Activated CD4-positive, alpha-beta T cell treated with anti-CD3 and anti-CD28 coated beads, Interleukin-2, Interleukin-6, amounts not matched to agents 100 ng/mL and 50 ng/mL, durations not matched to agents 16 hours and 8 hours (primary cell): ENCODE measurements at regions not wholly inside any gene's neighbourhood (a gene's known extent, or its start where the extent isn't known, plus 50 kb on each side); places are given as distances from the start of the nearest gene placed in this dataset.

Experiments used
- DNase-seq: peaks from one replicate; pipeline ENCODE4 v3.0.0-alpha.2; 2020

DNA sequence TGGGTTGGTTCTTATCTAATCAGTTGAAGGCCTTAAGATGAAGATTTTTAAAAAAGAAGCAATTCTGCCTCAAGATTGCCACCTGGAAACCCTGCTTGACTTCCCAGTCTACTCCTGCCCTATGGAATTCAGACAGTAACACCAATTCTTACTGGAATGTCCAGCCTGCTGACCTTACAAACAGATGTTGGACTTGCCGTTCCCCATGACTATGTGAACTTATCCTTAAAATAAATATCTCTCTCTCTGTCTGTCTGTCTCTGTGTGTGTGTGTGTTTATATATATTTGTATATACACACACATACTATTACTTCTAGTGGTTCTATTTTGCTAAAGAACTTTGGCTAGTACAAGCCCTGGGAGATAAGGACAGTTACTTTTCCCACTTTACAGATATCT is 675.3 kb downstream of the SLC4A3 start:
- DNase-seq, result no peak

DNA sequence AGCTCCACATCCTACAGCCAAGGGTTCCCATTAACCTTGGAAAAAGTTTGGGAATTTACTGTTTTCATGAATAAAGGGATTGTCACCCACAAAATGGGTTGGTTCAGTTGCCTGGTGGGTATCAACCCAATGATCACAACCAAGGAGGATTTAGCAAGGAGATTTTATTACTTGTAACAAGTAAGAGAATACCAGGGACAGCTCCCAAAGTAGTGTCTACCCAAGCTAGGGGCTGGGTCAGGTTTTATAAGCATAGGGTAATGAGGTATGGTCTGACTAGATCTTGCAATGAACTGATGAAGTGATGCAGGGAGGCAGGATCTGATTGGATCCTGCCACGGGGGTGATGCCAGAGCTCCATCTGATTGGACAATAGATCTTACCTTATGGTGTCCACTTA is 681.8 kb downstream of the SLC4A3 start:
- DNase-seq, result no peak

DNA sequence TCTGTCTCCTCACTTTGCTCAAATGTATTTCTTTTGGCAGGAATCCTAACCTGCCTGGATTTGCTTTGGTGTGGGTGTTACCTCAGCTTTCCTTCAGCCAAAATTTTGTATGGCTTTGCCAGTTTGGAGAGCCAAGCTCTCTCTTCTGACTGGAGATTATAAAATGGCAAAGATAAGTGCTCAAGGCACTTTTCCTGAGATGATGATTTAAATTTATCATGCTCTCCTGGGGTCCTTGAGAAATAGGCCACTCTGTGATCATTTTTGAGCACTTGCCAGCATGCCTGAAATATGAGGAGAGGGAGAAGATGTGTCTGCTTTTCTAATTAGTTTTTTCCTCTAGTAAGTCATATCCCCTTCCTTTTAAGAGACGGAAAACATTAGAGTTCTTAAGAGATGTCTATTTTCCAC is 683.0 kb downstream of the SLC4A3 start:
- DNase-seq, result no peak

DNA sequence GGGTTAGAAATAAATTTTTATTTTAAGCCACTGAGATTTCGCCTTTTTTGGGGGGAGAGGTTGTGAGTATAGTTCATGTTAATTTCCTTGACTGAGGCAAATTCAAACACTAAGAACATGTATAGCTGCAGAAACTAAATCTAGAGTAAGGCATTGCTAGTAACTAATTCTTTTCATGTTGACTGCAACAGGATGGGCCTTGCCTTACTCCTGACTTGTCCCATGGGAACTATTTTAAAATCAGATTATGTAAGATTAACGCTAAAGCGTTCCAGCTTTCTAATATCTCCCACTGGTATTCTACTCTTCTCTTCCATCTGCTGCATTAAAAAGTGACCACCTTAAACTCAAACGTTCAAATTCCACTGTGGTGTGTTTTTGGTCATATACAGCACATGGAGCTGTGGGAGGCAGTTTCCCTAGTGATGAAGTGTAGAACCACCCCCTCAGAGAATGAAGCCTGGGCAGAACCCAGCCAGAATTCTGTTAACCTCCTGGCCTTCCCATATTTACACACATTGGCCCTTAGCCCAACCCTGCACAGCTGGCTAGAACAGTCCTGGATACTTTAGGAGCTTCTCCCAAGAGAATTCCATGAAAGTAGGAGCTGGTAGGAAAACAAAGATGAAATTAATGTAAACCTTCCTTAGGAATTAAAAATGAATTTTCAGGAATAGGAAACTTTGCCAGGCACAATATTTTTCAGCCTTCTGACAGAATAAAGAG is 687.8 kb downstream of the SLC4A3 start:
- DNase-seq, result no peak

DNA sequence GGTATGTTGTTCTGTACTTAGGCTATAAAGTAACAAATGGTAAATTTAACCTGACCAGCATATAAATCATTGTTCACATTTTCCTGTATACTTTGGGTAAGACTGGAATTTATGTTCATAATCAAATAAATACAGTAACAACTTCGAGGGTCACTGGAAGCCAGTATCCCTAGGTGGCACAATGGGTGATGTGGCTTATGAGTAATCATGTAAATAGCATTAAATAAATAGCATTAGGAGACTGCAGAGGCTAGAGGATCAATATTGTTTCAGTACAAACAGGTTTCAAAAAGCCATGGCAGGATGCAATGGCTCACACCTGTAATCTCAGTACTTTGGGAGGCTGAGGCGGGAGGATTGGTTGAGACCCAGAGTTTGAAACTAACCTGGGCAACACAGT is 690.6 kb downstream of the SLC4A3 start:
- no peak for DNase-seq

DNA sequence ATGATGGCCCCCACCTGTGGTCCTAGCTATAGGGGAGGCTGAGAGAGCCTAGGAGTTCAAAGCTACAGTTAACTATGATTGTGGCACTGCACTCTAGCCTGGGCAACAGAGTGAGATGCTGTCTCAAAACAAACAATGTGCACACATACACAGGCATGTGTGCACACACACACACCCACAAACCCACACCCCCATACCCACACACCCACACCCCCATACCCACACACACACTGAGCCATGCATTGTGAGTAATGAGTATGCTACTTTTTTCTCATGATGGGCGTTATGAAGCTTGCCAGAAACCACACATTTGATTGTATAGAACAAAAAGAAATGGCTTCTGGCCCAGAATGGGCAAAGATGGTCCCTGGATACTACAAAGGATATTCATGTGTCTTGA is 691.1 kb downstream of the SLC4A3 start:
- no peak for DNase-seq

DNA sequence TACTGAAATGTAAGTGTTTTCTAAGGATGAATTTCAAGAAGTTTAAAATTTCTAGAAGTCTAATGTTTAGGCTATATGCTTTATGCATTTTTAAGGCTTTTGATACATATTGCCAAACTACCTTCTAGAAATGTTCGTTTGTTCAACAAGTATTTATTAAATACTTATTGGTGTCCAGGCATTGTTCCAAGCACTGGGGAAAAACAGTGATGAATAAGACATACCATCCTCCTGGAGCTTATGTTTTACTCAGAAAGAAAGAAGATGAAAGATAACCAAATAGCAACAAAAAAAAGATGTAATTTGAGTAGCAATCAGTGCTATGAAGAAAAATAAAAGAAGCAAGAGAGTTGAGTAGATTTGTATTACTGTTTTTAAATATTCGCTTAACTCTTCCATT is 692.9 kb downstream of the SLC4A3 start:
- DNase-seq, result no peak

DNA sequence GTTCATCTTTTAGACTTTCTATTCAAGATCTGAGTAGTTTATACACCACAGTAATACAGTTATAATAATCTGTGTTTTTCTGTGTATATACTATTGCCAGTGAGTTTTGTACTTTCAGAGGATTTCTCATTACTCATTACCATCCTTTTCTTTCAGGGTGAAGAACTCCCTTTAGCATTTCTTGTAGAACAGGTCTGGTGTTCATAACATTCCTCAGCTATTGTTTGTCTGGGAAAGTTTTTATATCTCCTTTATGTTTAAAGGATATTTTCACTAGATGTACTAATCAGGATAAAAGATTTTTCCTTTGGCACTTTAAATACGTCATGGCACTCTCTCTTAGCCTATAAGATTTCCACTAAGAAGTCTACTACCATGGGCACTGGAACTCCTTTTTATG is 705.5 kb downstream of the SLC4A3 start:
- DNase-seq, result no peak

DNA sequence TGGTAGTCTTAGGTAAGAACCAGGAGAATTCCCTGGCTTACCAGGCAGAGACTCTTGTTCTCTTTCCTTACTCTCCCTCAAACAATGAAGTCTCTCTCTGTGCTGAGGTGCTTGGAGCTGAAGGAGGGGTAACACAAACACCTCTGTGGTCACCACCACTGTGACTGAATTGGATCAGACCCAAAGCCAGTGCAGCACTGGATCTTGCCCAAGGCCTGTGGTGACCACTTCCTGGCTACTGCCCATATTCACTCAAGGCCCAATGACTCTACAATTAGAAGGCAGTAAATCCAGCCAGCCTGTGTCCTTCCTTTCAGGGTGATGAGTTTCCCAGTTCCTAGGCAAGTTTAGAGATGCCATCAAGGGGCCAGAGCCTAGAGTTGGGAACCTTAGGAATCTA is 706.8 kb downstream of the SLC4A3 start:
- no peak for DNase-seq

DNA sequence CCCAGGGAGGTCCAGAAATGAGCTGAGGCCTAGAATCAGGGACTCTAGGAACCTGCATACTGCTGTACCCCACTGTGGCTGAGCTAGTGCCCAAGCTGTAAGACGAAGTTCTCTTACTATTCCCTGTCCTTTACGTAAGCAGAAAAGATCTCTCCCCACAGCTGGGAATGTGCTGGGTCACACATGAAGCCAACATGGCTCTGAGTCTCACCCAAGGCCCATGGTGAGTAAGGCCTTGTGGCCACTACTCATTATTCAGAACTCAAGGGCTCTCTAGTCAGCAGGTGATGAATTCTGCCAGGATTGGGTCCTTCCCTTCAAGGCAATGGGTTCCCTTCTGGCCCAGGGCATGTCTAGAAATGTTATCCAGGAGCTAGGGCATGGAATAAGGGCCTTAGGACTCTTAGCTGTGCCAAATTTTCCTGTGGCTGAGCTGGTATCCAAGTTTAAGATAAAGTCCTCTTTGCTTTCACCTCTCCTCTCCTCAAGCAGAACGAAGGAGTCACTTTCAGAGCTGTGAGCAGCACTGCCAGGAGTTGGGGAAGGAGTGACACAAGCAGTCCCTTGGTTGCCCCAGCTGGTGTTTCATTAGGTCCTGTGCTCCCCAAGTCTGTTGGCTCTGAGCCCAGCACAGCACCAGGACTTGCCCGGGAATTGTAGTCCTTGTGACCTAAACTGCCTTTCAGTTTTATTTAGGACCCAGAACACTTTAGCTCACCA is 707.6 kb downstream of the SLC4A3 start:
- DNase-seq, result no peak

DNA sequence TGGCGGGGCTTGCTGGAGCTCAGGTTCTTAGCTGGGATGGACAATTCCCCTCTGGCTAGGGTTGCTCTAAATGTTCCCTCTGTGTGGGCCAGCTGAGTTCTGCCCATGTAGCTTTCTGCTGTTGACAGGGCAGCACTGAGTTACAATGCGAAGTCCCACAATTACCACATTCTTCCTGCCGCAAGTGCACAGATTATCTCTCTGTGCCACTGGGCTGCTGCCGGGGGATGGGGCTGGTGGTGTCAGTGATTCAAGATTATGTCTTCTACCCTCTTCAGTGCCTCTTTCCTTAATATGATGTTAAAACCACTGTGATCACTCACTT is 708.1 kb downstream of the SLC4A3 start:
- DNase-seq, result no peak

DNA sequence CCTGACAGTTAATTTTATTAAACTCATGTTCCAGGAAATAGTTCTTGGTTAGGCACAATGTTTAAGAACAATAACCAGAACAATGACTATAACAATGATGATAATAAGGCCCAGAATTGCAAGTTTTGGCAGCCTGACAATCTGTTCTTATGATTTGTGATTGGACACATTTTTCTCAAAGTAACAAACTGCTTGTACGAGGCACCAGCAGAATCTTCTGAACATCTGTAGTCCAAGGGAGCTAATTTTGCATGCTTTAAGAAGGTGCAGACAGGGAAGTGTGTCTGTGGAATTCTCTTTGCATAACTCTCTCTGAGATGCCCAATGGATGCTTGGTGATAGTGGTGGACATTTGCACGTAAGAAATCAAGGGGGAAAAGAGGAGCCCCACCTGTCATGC is 709.3 kb downstream of the SLC4A3 start:
- no peak for DNase-seq

DNA sequence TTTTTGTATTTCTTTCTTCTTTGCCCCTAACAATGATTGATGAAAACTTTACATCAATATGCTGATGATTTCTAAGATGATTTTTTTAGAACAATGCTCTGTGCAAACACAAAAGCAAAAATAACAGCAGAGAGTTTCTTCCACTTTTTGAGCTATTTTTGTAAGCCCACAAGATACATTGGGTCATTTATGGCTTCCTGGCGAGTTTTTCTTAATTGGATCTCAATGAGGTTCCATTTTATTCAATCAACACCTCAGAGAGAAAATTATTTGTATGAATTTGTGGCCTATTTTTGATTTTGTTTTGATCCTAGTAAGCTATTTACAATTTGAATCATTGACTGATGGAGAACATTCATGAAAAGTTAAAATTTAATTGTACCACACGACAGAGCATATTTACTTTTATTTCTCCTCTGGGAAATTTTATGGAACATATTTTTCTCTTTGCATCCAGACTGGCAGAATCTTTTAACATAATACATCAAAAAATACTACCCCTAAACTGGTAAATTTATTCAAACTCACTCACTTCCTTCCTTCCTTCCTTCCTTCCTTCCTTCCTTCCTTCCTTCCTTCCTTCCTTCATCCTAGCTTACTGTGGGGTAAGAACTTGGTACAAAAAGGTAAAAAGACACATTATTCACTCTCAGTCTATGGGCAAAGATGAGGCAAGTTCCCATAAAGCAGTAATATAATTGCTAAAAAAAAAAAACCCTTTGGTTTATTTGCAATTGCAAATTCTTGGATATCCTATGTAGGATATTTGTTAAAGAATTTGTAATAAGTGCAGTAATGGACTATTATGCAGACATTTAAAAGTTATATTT is 710.4 kb downstream of the SLC4A3 start:
- DNase-seq, result no peak

DNA sequence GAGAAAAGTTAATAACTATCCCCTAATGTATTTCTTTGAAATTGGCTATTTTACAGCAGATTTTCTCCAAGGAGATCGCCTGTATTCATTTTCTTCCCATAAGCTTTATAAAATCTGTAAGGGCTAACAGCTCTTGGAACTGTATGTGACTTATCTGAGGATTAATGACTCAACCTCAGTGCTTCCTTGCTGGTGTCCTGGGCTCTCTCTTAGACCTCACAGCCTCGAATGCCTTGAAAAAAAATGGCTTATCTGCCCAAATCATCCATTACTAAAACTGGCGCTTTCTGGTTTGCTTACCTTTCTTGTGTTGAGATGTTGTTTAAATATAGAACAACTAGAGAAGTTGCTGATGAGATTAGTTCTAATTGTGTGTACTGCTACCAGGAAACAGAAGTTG is 713.6 kb downstream of the SLC4A3 start:
- no peak for DNase-seq

DNA sequence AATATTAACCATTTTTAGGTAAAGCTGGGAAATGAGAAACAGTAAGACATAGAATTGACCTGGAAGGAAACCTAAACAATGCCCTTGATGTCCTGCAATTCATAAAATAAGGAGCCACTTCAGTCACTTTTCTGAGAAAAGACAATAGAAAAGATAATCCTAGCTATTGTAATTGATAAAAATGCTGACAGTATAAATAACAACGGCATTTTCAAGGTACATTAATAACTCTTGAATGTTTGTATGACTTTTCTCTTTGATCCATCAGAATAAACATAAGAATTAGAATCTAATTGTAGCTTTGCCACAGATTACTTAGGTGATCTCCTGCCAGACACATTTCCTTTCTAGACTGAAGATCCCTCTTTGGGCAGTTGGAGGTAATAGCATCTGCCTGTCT is 719.5 kb downstream of the SLC4A3 start:
- DNase-seq, result no peak

DNA sequence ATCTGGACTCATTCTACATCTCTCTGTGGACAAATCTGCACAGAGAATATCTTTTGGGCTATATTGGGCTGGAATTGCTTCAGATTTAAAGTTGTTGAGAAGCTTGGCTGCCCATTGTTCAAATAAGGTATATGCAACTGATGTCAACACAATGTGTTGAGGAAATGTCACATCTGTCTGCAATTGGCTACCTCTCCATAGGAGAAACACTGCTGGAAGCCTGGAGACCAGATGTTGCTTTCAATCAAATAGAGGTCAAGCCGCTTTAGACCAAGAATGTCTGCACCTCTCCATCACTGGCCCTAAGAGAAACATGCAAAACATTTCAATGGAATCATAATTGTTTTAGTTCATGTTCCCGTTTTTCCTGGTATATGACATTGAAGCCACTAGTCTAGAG is 720.2 kb downstream of the SLC4A3 start:
- no peak for DNase-seq

DNA sequence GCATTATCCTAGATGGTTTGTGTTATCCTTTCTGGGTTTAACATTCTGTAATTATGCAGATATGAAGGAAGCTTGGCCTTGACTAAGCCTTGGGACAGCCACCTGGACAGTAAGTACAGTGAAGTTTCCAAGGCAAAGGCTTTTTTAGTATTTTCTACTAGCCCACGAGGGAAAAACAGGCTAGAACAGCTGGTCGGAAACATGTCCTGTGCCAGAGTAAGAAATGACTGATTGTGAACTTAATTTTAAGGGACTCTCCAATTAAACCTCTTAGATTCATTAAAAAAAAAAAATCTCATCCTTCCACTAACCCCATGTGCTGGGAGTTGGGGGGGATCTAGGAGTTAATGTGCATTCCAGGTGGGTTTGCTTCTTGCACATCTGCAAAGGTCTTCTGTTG is 720.8 kb downstream of the SLC4A3 start:
- no peak for DNase-seq

DNA sequence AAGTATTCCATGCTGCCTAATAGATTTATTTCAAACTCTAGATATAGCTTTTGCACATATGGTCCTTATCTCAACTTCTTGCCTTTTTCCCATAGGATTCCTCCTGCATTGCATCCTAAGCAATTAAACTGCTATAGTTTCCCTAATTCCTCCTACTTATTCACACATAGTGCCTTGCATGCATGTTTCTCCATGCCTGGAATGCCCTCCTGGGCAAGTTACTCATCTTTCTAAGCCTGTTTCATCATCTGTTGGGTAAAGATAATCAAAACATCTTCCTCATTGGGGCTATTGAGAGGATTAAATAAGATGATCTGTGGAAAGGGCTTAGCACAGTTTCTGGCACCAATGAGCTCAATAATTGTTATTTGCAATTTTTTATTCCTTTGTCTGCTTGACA is 726.5 kb downstream of the SLC4A3 start:
- DNase-seq, result no peak

DNA sequence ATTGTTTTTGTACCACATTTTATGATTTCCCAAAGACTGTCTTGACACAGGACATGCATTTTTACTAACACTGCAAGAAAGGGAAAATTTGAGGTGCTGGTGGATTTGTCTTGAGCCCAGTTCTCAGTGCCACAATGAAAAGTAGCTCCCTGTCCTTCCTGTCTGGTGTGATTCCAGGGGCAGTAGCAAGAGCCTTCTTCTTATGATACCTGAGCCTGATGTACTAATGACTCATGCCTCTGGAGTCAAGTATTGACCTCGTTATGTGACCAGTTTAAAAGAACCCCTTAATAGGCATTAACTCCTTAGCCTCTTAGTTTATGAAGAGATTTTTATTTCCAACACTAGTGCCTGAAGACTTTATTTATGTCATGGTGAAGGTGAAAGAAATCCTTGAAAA is 728.6 kb downstream of the SLC4A3 start:
- no peak for DNase-seq

DNA sequence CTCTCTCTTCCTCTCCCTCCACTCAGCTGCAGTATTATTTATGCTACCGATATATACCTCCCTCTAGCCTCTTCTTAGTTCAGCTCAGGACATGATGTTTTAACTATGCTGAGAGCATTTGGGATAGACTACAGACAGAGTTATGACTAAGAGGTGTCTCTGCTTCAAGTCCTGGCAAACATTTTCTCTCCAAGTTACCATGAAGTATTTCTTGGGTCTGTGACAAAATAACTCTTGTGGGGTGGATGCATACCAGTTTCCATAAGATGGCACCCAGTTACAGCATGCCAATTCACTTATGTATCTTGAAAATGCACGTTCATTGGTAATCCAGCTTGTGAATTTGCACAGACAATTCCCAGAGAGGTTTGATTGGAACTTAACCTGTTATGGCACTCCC is 737.6 kb downstream of the SLC4A3 start:
- DNase-seq, result no peak

DNA sequence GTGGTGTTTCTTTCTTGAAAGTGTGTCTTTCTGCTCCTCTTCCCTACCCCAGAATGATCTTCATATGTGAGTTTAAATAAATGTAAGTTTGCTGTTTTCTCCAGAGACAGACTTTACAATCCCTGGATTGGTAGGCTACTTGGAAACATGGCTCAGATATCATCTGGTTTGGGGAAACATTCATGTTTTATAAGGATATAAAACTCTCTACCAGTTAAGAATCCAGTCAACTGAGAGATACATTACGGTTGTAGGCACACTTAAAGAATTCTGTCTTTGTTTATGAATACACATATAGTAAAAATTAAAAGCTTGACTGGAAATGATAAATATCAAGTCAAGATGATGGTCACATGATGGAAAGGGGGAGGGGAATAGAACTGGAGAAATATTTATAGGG is 739.3 kb downstream of the SLC4A3 start:
- DNase-seq, result no peak

DNA sequence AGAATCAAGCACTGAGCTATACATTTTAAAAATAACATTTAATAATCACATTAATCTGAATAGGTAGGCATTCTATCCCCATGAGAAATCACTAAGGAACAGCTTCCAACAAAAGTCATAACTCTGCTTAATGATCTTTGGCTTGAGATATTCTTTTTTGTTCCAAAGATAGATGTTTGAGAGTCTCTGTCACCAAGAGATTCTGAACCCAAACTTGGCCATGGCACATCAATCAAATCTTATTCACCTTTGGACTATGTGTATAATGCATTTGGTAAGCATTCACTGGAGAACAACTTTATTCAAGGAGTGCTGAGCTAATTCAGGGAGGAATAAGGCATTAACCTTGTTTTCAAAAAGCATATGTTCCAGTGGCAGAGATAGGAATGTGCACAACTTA is 743.3 kb downstream of the SLC4A3 start:
- no peak for DNase-seq

DNA sequence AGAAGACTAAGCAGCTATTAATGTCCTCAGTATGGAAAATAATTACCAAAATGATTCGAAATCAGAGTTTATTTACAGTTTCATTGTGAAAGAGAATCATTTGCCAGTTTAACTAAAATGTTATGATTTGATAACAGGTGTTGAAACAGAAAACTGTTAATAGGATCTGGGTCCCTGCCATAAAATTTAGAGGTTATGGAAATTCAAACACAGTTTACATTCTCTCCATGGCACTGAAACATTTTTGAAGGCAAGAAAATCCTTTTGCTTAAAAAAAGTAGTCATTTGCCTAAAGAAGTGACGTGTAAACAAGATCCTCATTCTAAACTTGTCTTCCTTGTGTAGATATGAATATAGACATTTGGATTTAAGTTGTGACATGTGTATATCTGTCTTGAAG is 743.8 kb downstream of the SLC4A3 start:
- DNase-seq, result no peak

DNA sequence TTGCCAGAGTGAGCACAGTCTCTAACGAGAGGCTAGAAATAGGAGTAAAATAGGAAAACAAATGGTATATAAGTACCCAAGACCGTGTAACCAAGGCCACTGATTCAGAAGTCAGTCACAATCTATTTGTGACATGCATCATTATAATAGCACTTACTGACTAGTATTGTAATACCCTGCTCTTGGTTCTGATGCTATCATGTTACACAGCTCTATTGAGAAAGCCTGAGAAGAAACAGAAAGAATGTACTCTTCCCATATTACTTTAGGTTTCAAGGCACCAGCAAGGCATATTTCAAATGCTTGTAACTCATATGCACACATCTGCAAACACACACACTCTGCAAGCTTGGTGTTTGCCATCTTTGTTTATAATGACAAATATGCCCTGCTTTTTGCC is 746.4 kb downstream of the SLC4A3 start:
- no peak for DNase-seq
